ENCODE measurements at regions not wholly inside any gene's neighbourhood (a gene's known extent, or its start where the extent isn't known, plus 50 kb on each side); places are given as distances from the start of the nearest gene placed in this dataset.

GRCh38 chr12:11578461-11578993 is 70.9 kb upstream of the ETV6 start:
- H3K4me1 Mint-ChIP-seq: peaks cover 0 to 10% (median 4%) of the 10 kb centered on the region in 7 donors
- CTCF ChIA-PET: interaction anchor here (0.7 to 11.4 kb wide), 2 partner anchors 457 to 1854 kb away, joined by 3 to 213 read pairs; no protein-coding TSS in a partner anchor
- no peaks in the 10 kb centered on the region for H3K4me1 ChIP-seq (ENCODE audit: control insufficient read depth in 2 of 2, insufficient read depth in 2 of 2, low read length in 2 of 2)
- H3K27ac Mint-ChIP-seq: peak overlapping the region in 1 of 9 donors; percentile 62
- no peak for DNase-seq
- ATAC-seq: no peak
- peaks cover 0 to 6% (median 0%) of the 10 kb centered on the region in 5 donors for H3K36me3 Mint-ChIP-seq
- H3K27me3 Mint-ChIP-seq: peaks cover 0 to 14% (median 0%) of the 10 kb centered on the region in 5 donors
- H3K27me3 ChIP-seq (ENCODE audit: control insufficient read depth in 2 of 2, insufficient read depth in 2 of 2, low read length in 2 of 2): no peaks in the 10 kb centered on the region
- no peaks in the 10 kb centered on the region for H3K36me3 ChIP-seq (ENCODE audit: control insufficient read depth in 2 of 3, insufficient read depth in 3 of 3, low read length in 3 of 3)
- no peak overlapping the region for H3K4me3 Mint-ChIP-seq
- POLR2A ChIA-PET: interaction anchor here (1.6 kb wide), 1 partner anchor 455 kb away, joined by 3 read pairs; no protein-coding TSS in a partner anchor
- H3K27ac ChIP-seq (ENCODE audit: low read depth, low read length): no peak overlapping the region
- intact Hi-C loops (cut with micrococcal nuclease): no loop called here
- H3K9me3 Mint-ChIP-seq: peaks cover 0 to 7% (median 2%) of the 10 kb centered on the region in 11 donors
- no peaks in the 10 kb centered on the region for H3K9me3 ChIP-seq (ENCODE audit: control insufficient read depth in 2 of 3, low read length in 3 of 3)
- no peak overlapping the region for H3K4me3 ChIP-seq (ENCODE audit: low read length)

- DNase-seq (no peak), ATAC-seq (no peak)
- Histone ChIP-seq H3K27ac (ENCODE audit: low read depth, low read length) (no peak overlapping the region), H3K36me3 (ENCODE audit: control insufficient read depth in 2 of 3, insufficient read depth in 3 of 3, low read length in 3 of 3) (no peaks in the 10 kb centered on the region), H3K9me3 (ENCODE audit: control insufficient read depth in 2 of 3, low read length in 3 of 3) (no peaks in the 10 kb centered on the region), H3K4me3 (ENCODE audit: low read length) (no peak overlapping the region), H3K4me1 (ENCODE audit: control insufficient read depth in 2 of 2, insufficient read depth in 2 of 2, low read length in 2 of 2) (no peaks in the 10 kb centered on the region), H3K27me3 (ENCODE audit: control insufficient read depth in 2 of 2, insufficient read depth in 2 of 2, low read length in 2 of 2) (no peaks in the 10 kb centered on the region)
- peaks cover 0 to under 1% (median 0%) of the 10 kb centered on the region in 5 donors for H3K36me3 Mint-ChIP-seq
- POLR2A ChIA-PET: interaction anchor here (1.1 to 1.5 kb wide), 2 partner anchors 31 to 453 kb away, joined by 3 to 4 read pairs; no protein-coding TSS in a partner anchor
- CTCF ChIA-PET: interaction anchor here (0.6 to 11.4 kb wide), 15 partner anchors 10 to 748 kb away, joined by 3 to 213 read pairs (median 4); no protein-coding TSS in a partner anchor
- intact Hi-C loops (cut with micrococcal nuclease): loop anchor here (2.0 to 5.0 kb wide), 3 partner anchors 25 to 72 kb away; partner anchors contain the start of gene ETV6 (in 1 of the 2)
- H3K27me3 Mint-ChIP-seq: peaks cover 0 to 14% (median 0%) of the 10 kb centered on the region in 5 donors
- no peak overlapping the region for H3K27ac Mint-ChIP-seq
- H3K4me1 Mint-ChIP-seq: peaks cover 0 to 10% (median 4%) of the 10 kb centered on the region in 7 donors
- H3K4me3 Mint-ChIP-seq: no peak overlapping the region
- H3K9me3 Mint-ChIP-seq: peaks cover 0 to 5% (median 0%) of the 10 kb centered on the region in 11 donors
Measured at GRCh38 chr12:11580125-11580751, 69.2 kb upstream of the ETV6 start.

GRCh38 chr12:11581179-11581755 is 68.2 kb upstream of the ETV6 start:
- POLR2A ChIA-PET: interaction anchor here (0.6 to 1.7 kb wide), 4 partner anchors 23 to 452 kb away, joined by 3 to 6 read pairs (median 4); no protein-coding TSS in a partner anchor
- Mint-ChIP-seq H3K4me1 (peaks cover 0 to 10% (median 4%) of the 10 kb centered on the region in 7 donors), H3K4me3 (peak overlapping the region in 1 of 10 donors; percentile 65), H3K36me3 (no peaks in the 10 kb centered on the region), H3K27ac (peak overlapping the region in 2 of 9 donors; percentile 28 to 88), H3K27me3 (peaks cover 0 to 14% (median 0%) of the 10 kb centered on the region in 5 donors), H3K9me3 (peaks cover 0 to 4% (median 0%) of the 10 kb centered on the region in 11 donors)
- no peaks in the 10 kb centered on the region for H3K9me3 ChIP-seq (ENCODE audit: control insufficient read depth in 2 of 3, low read length in 3 of 3)
- H3K27me3 ChIP-seq (ENCODE audit: control insufficient read depth in 2 of 2, insufficient read depth in 2 of 2, low read length in 2 of 2): no peaks in the 10 kb centered on the region
- DNase-seq (peak; percentile 22 to 73 (median 64)), ATAC-seq (peak; percentile 60)
- no peaks in the 10 kb centered on the region for H3K4me1 ChIP-seq (ENCODE audit: control insufficient read depth in 2 of 2, insufficient read depth in 2 of 2, low read length in 2 of 2)
- intact Hi-C loops (cut with micrococcal nuclease): loop anchor here (1.0 to 5.0 kb wide), 8 partner anchors 26 to 746 kb away; partner anchors contain the start of gene ETV6 (in 1 of the 2)
- no peak overlapping the region for H3K4me3 ChIP-seq (ENCODE audit: low read length)
- no peaks in the 10 kb centered on the region for H3K36me3 ChIP-seq (ENCODE audit: control insufficient read depth in 2 of 3, insufficient read depth in 3 of 3, low read length in 3 of 3)
- CTCF ChIA-PET: interaction anchor here (0.5 to 11.4 kb wide), 18 partner anchors 26 to 941 kb away, joined by 3 to 213 read pairs (median 3); no protein-coding TSS in a partner anchor
- H3K27ac ChIP-seq (ENCODE audit: low read depth, low read length): no peak overlapping the region

- Histone ChIP-seq H3K4me3 (ENCODE audit: low read length) (no peak overlapping the region), H3K36me3 (ENCODE audit: control insufficient read depth in 2 of 3, insufficient read depth in 3 of 3, low read length in 3 of 3) (no peaks in the 10 kb centered on the region), H3K27me3 (ENCODE audit: control insufficient read depth in 2 of 2, insufficient read depth in 2 of 2, low read length in 2 of 2) (no peaks in the 10 kb centered on the region), H3K4me1 (ENCODE audit: control insufficient read depth in 2 of 2, insufficient read depth in 2 of 2, low read length in 2 of 2) (no peaks in the 10 kb centered on the region), H3K9me3 (ENCODE audit: control insufficient read depth in 2 of 3, low read length in 3 of 3) (no peaks in the 10 kb centered on the region), H3K27ac (ENCODE audit: low read depth, low read length) (no peak overlapping the region)
- CTCF ChIA-PET: interaction anchor here (11.4 kb wide), 1 partner anchor 451 kb away, joined by 213 read pairs; no protein-coding TSS in a partner anchor
- Mint-ChIP-seq H3K36me3 (peaks cover 0 to 3% (median 0%) of the 10 kb centered on the region in 5 donors), H3K4me1 (peaks cover 0 to 6% (median 4%) of the 10 kb centered on the region in 7 donors), H3K4me3 (no peak overlapping the region), H3K9me3 (peaks cover 0 to 3% (median 0%) of the 10 kb centered on the region in 11 donors), H3K27me3 (peaks cover 0 to 14% (median 0%) of the 10 kb centered on the region in 5 donors), H3K27ac (no peak overlapping the region)
- DNase-seq (no peak), ATAC-seq (no peak)
- intact Hi-C loops (cut with micrococcal nuclease): loop anchor here in 1 of 2 donors (5.0 kb wide), 1 partner anchor 68 kb away; no protein-coding TSS in a partner anchor
- POLR2A ChIA-PET: no interaction called here
Measured at GRCh38 chr12:11584221-11584855, 65.1 kb upstream of the ETV6 start.

GRCh38 chr12:11592484-11592883 is 57.0 kb upstream of the ETV6 start:
- H3K4me3 Mint-ChIP-seq: no peak overlapping the region

GRCh38 chr12:11593013-11593412 is 56.5 kb upstream of the ETV6 start:
- ChIA-PET CTCF (no interaction called here), POLR2A (no interaction called here)
- Histone ChIP-seq H3K36me3 (ENCODE audit: control insufficient read depth in 2 of 3, insufficient read depth in 3 of 3, low read length in 3 of 3) (no peaks in the 10 kb centered on the region), H3K4me1 (ENCODE audit: control insufficient read depth in 2 of 2, insufficient read depth in 2 of 2, low read length in 2 of 2) (no peaks in the 10 kb centered on the region), H3K27ac (ENCODE audit: low read depth, low read length) (no peak overlapping the region), H3K27me3 (ENCODE audit: control insufficient read depth in 2 of 2, insufficient read depth in 2 of 2, low read length in 2 of 2) (no peaks in the 10 kb centered on the region), H3K9me3 (ENCODE audit: control insufficient read depth in 2 of 3, low read length in 3 of 3) (no peaks in the 10 kb centered on the region), H3K4me3 (ENCODE audit: low read length) (no peak overlapping the region)
- ATAC-seq (no peak), DNase-seq (no peak)
- Mint-ChIP-seq H3K9me3 (peaks cover 0 to 11% (median 0%) of the 10 kb centered on the region in 11 donors), H3K4me1 (peaks cover 4 to 12% (median 8%) of the 10 kb centered on the region in 7 donors), H3K36me3 (peaks cover 0 to 3% (median 0%) of the 10 kb centered on the region in 5 donors), H3K27me3 (peaks cover 0 to 4% (median 0%) of the 10 kb centered on the region in 5 donors), H3K4me3 (no peak overlapping the region), H3K27ac (peak overlapping the region in 1 of 9 donors; percentile 3)
- intact Hi-C loops (cut with micrococcal nuclease): no loop called here

More at GRCh38 chr12:11592484-11592883, 57.0 kb upstream of the ETV6 start:
- Histone ChIP-seq H3K4me3 (ENCODE audit: low read length) (no peak overlapping the region), H3K36me3 (ENCODE audit: control insufficient read depth in 2 of 3, insufficient read depth in 3 of 3, low read length in 3 of 3) (no peaks in the 10 kb centered on the region), H3K27me3 (ENCODE audit: control insufficient read depth in 2 of 2, insufficient read depth in 2 of 2, low read length in 2 of 2) (no peaks in the 10 kb centered on the region), H3K27ac (ENCODE audit: low read depth, low read length) (no peak overlapping the region), H3K9me3 (ENCODE audit: control insufficient read depth in 2 of 3, low read length in 3 of 3) (no peaks in the 10 kb centered on the region), H3K4me1 (ENCODE audit: control insufficient read depth in 2 of 2, insufficient read depth in 2 of 2, low read length in 2 of 2) (no peaks in the 10 kb centered on the region)
- ChIA-PET POLR2A (no interaction called here), CTCF (no interaction called here)
- Mint-ChIP-seq H3K36me3 (peaks cover 0 to 3% (median 0%) of the 10 kb centered on the region in 5 donors), H3K27me3 (peaks cover 0 to 4% (median 0%) of the 10 kb centered on the region in 5 donors), H3K27ac (no peak overlapping the region), H3K4me1 (peaks cover 4 to 12% (median 8%) of the 10 kb centered on the region in 7 donors), H3K9me3 (peaks cover 0 to 11% (median 0%) of the 10 kb centered on the region in 11 donors)
- DNase-seq (no peak), ATAC-seq (no peak)
- intact Hi-C loops (cut with micrococcal nuclease): no loop called here
